ENCODE measurements at regions not wholly inside any gene's neighbourhood (a gene's known extent, or its start where the extent isn't known, plus 50 kb on each side); places are given as distances from the start of the nearest gene placed in this dataset.

DNA sequence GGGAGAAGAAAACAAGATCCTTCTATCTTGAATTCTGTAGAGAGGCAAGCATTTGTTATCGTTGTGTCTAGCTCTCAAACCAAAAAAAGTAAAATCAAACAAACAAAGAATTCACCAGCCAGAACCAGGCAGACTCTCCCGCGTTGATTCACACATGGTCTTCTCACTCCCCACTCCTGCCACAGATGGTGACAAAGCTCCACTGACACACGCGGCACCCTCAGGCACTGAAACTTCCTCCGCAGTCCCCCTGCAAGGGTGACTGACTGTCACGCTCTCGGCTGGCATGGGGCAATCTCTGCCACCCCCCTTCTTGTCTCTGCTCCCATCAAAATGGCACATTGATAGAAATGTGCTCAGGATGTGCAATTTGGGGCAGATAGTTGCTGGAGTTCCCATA, 304.9 kb downstream of the DHX15 start:
- no peak for ATAC-seq (ENCODE audit: insufficient number of reproducible peaks, low FRiP score, low read depth)
- H3K4me3 ChIP-seq = no peak overlapping the region
- H3K27me3 ChIP-seq (replicated peaks; ENCODE audit: insufficient read depth) = no peaks in the 10 kb centered on the region
- no peaks in the 10 kb centered on the region for H3K9me3 ChIP-seq
- no peak overlapping the region for H3K27ac ChIP-seq
- TF ChIP-seq, protein P1, sequence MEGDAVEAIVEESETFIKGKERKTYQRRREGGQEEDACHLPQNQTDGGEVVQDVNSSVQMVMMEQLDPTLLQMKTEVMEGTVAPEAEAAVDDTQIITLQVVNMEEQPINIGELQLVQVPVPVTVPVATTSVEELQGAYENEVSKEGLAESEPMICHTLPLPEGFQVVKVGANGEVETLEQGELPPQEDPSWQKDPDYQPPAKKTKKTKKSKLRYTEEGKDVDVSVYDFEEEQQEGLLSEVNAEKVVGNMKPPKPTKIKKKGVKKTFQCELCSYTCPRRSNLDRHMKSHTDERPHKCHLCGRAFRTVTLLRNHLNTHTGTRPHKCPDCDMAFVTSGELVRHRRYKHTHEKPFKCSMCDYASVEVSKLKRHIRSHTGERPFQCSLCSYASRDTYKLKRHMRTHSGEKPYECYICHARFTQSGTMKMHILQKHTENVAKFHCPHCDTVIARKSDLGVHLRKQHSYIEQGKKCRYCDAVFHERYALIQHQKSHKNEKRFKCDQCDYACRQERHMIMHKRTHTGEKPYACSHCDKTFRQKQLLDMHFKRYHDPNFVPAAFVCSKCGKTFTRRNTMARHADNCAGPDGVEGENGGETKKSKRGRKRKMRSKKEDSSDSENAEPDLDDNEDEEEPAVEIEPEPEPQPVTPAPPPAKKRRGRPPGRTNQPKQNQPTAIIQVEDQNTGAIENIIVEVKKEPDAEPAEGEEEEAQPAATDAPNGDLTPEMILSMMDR (IDR thresholded peaks at IDR 0.05) = no peak
- DNase-seq (ENCODE audit: low spot score) = no peak
- H3K36me3 ChIP-seq = no peaks in the 10 kb centered on the region
- H3K4me1 ChIP-seq (ENCODE audit: control insufficient read depth in 1 of 2, low read depth in 2 of 2) = no peaks in the 10 kb centered on the region

DNA sequence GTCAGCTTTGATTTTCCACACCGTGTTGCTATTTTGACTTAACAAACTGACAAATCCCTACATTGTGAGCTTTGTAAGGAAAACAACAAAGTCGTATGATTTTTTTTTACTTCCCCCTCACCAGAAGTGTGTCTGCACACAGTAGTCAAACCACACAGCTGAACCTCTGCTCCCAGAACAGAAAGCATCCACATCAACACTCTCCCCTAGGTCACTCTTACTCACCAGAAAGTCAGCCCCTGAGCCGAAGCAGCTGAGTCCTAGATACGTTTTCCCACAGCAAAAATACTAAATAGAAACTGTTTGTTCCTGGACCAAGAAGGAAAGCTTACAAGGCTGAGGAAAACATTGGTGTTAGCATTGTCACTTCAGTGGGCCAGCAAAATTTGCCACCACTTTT, 305.7 kb downstream of the DHX15 start:
- TF ChIP-seq, protein P1 (IDR thresholded peaks at IDR 0.05) = no peak
- Histone ChIP-seq H3K27me3 (replicated peaks; ENCODE audit: insufficient read depth) (no peaks in the 10 kb centered on the region), H3K36me3 (no peaks in the 10 kb centered on the region), H3K4me3 (no peak overlapping the region), H3K9me3 (no peaks in the 10 kb centered on the region), H3K27ac (no peak overlapping the region), H3K4me1 (ENCODE audit: control insufficient read depth in 1 of 2, low read depth in 2 of 2) (no peaks in the 10 kb centered on the region)
- ATAC-seq (ENCODE audit: insufficient number of reproducible peaks, low FRiP score, low read depth) (no peak), DNase-seq (ENCODE audit: low spot score) (no peak)

DNA sequence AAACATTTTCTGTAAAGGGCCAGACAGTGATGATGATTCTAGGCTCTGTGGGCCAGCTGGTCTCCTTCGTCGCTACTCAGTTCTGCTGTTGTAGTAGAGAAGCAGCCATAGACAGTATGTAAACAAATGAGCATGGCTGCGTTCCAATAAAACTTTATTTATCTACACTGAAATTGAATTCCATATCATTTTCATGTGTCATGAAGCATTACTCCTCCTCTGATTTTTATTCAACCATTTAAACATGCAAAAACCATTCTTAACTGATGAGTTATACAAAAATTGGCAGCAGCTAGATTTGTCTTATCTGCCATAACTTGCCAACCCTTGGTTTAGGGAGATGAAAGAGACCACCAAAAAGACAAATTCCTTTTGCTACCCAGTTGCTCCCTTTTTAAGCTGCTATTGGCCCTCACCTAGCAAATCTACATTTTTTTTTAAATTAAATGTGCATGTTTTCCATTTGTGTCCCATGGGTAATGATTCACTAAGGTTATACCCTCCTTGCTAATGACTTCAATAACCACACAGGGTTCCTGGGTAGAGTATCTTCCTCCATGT, 309.9 kb downstream of the DHX15 start:
- Histone ChIP-seq H3K4me1 (ENCODE audit: control insufficient read depth in 1 of 2, low read depth in 2 of 2) (no peaks in the 10 kb centered on the region), H3K27ac (no peak overlapping the region), H3K4me3 (no peak overlapping the region), H3K27me3 (replicated peaks; ENCODE audit: insufficient read depth) (no peaks in the 10 kb centered on the region), H3K36me3 (no peaks in the 10 kb centered on the region), H3K9me3 (no peaks in the 10 kb centered on the region)
- no peak for ATAC-seq (ENCODE audit: insufficient number of reproducible peaks, low FRiP score, low read depth)
- TF ChIP-seq, protein P1 (IDR thresholded peaks at IDR 0.05) = no peak
- no peak for DNase-seq (ENCODE audit: low spot score)

DNA sequence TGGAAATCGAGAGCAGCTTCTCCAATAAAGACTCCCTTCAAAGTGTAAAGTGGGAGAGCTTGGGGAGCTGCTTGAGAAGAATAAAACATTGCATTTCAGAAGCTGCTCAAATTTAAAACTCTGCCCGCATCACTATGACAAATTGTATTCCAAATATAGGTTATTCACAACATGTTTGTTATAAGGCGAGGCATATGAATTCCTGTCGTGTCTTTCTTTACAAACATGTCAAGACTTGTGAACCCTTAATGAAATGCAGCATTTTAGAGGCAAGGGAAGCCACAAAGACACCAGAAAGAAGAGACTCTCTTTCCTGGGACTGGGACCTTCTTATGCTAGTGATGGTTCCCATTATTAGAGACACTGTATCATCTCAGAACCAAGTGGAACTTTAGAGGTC, 311.2 kb downstream of the DHX15 start:
- no peaks in the 10 kb centered on the region for H3K4me1 ChIP-seq (ENCODE audit: control insufficient read depth in 1 of 2, low read depth in 2 of 2)
- H3K4me3 ChIP-seq = no peak overlapping the region
- H3K36me3 ChIP-seq = no peaks in the 10 kb centered on the region
- H3K27me3 ChIP-seq (replicated peaks; ENCODE audit: insufficient read depth) = no peaks in the 10 kb centered on the region
- TF ChIP-seq, protein P1 (IDR thresholded peaks at IDR 0.05) = no peak
- no peaks in the 10 kb centered on the region for H3K9me3 ChIP-seq
- H3K27ac ChIP-seq = no peak overlapping the region
- no peak for DNase-seq (ENCODE audit: low spot score)
- no peak for ATAC-seq (ENCODE audit: insufficient number of reproducible peaks, low FRiP score, low read depth)

DNA sequence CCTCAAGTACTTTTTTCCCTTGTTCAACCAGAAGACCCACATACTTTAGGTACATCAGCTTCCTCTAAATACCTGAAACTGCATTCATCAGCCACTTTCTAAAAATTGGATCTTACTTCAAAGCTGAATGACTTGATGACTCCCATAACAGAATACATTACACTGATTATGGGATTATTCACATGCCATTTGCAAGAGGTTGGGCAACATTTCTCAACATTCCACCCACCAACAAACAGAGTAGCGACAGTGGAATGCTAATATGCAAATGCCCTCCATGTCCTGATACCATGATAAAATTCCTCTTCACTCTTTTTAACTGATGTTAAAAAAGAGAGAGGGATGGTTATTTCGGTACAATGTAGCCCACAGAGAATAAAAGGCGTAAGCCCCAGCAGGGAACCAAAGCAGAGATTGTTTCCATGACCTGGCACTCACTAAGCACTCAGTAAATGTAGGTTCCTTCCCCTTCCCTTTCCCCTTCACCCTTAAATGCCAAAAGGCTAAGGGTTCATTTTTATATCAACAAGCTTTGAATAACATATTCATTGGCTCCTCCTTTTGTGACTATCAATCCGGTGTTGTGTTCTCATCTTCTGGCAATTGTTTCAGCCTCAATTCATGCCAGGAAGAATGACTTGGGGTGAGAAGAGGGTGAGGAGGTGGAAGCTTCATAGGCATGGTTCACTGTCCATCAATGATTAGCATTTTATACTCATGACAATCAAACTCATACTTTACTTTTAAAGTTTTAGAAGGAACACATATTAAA, 317.2 kb downstream of the DHX15 start:
- no peaks in the 10 kb centered on the region for H3K9me3 ChIP-seq
- TF ChIP-seq, protein P1 (IDR thresholded peaks at IDR 0.05) = no peak
- no peaks in the 10 kb centered on the region for H3K27me3 ChIP-seq (replicated peaks; ENCODE audit: insufficient read depth)
- H3K36me3 ChIP-seq = no peaks in the 10 kb centered on the region
- no peak for DNase-seq (ENCODE audit: low spot score)
- no peak overlapping the region for H3K4me3 ChIP-seq
- H3K27ac ChIP-seq = no peak overlapping the region
- H3K4me1 ChIP-seq (ENCODE audit: control insufficient read depth in 1 of 2, low read depth in 2 of 2) = no peaks in the 10 kb centered on the region
- ATAC-seq (ENCODE audit: insufficient number of reproducible peaks, low FRiP score, low read depth) = no peak

All from thoracic aorta (tissue), 2 donors.